ENCODE measurements at regions not wholly inside any gene's neighbourhood (a gene's known extent, or its start where the extent isn't known, plus 50 kb on each side); places are given as distances from the start of the nearest gene placed in this dataset.

DNA sequence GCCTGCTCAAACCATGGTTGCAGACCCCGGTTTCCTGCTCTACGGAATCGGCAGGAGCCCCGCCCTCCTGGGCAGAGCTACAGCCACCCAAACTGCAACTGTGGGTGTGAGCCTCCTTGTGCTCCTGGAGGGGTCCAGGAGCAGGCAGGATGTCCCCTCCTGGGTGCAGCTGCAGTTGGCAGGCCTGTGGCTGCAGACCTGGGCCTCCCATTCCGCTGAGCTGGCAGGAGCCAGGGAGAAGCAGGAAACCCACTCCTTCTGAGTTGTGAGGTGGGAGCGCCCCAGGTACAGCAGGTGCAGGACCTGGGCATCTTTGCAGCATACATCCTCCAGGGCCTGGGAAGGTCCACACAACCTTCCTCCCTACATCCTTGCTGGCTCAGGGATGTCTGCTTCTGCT is 578.7 kb upstream of the USP24 start:
- peaks cover 0 to 2% (median 0%) of the 10 kb centered on the region in 3 donors for H3K27me3 Mint-ChIP-seq (ENCODE audit: low read depth in 3 of 3)
- Histone ChIP-seq H3K4me2 (replicated peaks; ENCODE audit: extremely low read depth, low read length, poor library complexity, severe bottlenecking) (no peak overlapping the region), H3K27me3 (ENCODE audit: control insufficient read depth in 2 of 2, insufficient read depth in 2 of 2, low read length in 2 of 2) (no peaks in the 10 kb centered on the region), H3K9ac (ENCODE audit: insufficient read depth, low read length, poor library complexity, severe bottlenecking) (no peak overlapping the region), H3K9me3 (replicated peaks in 1 of 2; ENCODE audit: control insufficient read depth in 1 of 2, insufficient read depth in 1 of 2, low read length in 2 of 2) (peaks cover 10 to 15% of the 10 kb centered on the region in 2 donors), H3K4me3 (replicated peaks in 1 of 3; ENCODE audit: low read depth in 2 of 3, low read length in 3 of 3) (no peak overlapping the region), H3K27ac (ENCODE audit: low read depth in 1 of 2, low read length in 2 of 2) (no peak overlapping the region), H4K20me1 (ENCODE audit: insufficient read depth, low read length) (no peaks in the 10 kb centered on the region), H3K79me2 (ENCODE audit: insufficient read depth, low read length) (no peaks in the 10 kb centered on the region), H2AFZ (ENCODE audit: insufficient read depth, low read depth, low read length, poor library complexity, severe bottlenecking) (no peak overlapping the region), H3K36me3 (replicated peaks in 1 of 2; ENCODE audit: control insufficient read depth in 1 of 2, insufficient read depth in 2 of 2, low read length in 2 of 2) (no peaks in the 10 kb centered on the region), H3K4me1 (ENCODE audit: control insufficient read depth in 1 of 2, insufficient read depth in 2 of 2, low read length in 2 of 2) (no peaks in the 10 kb centered on the region)
- no peaks in the 10 kb centered on the region for H3K4me1 Mint-ChIP-seq
- H3K9me3 Mint-ChIP-seq, result peaks cover 7 to 13% (median 12%) of the 10 kb centered on the region in 7 donors
- no peak overlapping the region for H3K27ac Mint-ChIP-seq
- no peak overlapping the region for H3K4me3 Mint-ChIP-seq
- TF ChIP-seq CTCF (IDR thresholded peaks at IDR 0.05), result no peak
- no peaks in the 10 kb centered on the region for H3K36me3 Mint-ChIP-seq
- 100% methylated on average over 5 of the region's 6 CpGs for WGBS (ENCODE audit: insufficient coverage)
- no peak for DNase-seq
- intact Hi-C loops (cut with micrococcal nuclease), result no loop called here

DNA sequence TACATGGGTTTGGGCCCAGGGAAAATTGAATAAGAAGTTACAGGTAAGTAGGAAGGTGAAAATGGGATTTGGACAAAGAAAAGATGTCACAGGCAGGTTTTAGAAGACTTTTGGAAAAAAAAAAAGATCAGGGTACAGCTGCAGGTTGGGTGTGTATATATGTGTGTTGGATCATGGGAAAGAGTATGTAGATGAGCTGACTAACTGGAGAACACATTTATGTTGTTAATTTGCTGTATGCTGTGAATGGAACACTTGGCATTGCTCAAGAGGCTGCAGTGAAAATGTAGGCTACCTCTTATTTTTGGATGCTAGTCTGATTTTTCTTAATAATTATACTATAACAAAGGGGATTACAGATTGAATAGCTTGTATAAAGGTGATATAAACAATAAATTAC is 577.7 kb upstream of the USP24 start:
- H2AFZ ChIP-seq (ENCODE audit: insufficient read depth, low read depth, low read length, poor library complexity, severe bottlenecking), result no peak overlapping the region
- H3K36me3 Mint-ChIP-seq, result no peaks in the 10 kb centered on the region
- no peaks in the 10 kb centered on the region for H3K79me2 ChIP-seq (ENCODE audit: insufficient read depth, low read length)
- H3K9me3 Mint-ChIP-seq, result peaks cover 9 to 20% (median 13%) of the 10 kb centered on the region in 7 donors
- H3K27ac ChIP-seq (ENCODE audit: low read depth in 1 of 2, low read length in 2 of 2), result no peak overlapping the region
- H3K27me3 ChIP-seq (ENCODE audit: control insufficient read depth in 2 of 2, insufficient read depth in 2 of 2, low read length in 2 of 2), result no peaks in the 10 kb centered on the region
- no peaks in the 10 kb centered on the region for H3K36me3 ChIP-seq (replicated peaks in 1 of 2; ENCODE audit: control insufficient read depth in 1 of 2, insufficient read depth in 2 of 2, low read length in 2 of 2)
- H4K20me1 ChIP-seq (ENCODE audit: insufficient read depth, low read length), result no peaks in the 10 kb centered on the region
- no peak overlapping the region for H3K27ac Mint-ChIP-seq
- no peak overlapping the region for H3K9ac ChIP-seq (ENCODE audit: insufficient read depth, low read length, poor library complexity, severe bottlenecking)
- no peak overlapping the region for H3K4me2 ChIP-seq (replicated peaks; ENCODE audit: extremely low read depth, low read length, poor library complexity, severe bottlenecking)
- H3K4me1 ChIP-seq (ENCODE audit: control insufficient read depth in 1 of 2, insufficient read depth in 2 of 2, low read length in 2 of 2), result no peaks in the 10 kb centered on the region
- DNase-seq, result no peak
- no peak overlapping the region for H3K4me3 ChIP-seq (replicated peaks in 1 of 3; ENCODE audit: low read depth in 2 of 3, low read length in 3 of 3)
- no peaks in the 10 kb centered on the region for H3K4me1 Mint-ChIP-seq
- H3K27me3 Mint-ChIP-seq (ENCODE audit: low read depth in 3 of 3), result peaks cover 0 to 2% (median 0%) of the 10 kb centered on the region in 3 donors
- no peak overlapping the region for H3K4me3 Mint-ChIP-seq
- no peak for TF ChIP-seq CTCF (IDR thresholded peaks at IDR 0.05)
- peaks cover 18 to 20% of the 10 kb centered on the region in 2 donors for H3K9me3 ChIP-seq (replicated peaks in 1 of 2; ENCODE audit: control insufficient read depth in 1 of 2, insufficient read depth in 1 of 2, low read length in 2 of 2)
- intact Hi-C loops (cut with micrococcal nuclease), result no loop called here

Measured in CD14-positive monocyte (primary cell).